AG04450 (cell line): ENCODE measurements at regions not wholly inside any gene's neighbourhood (a gene's known extent, or its start where the extent isn't known, plus 50 kb on each side); places are given as distances from the start of the nearest gene placed in this dataset.

ENCODE experiments used
- CTCF ChIA-PET: fragments of 300-600, 350-600 bp; formaldehyde crosslinking; extraction: SDS; loops from one replicate; lab custom pipeline; 2022; ENCODE audit warnings: antibody characterized with exemption, inconsistent platforms; lab: Charles Lee
- POLR2A ChIA-PET: fragments of 350-600 bp; formaldehyde crosslinking; extraction: SDS; loops from one replicate; lab custom pipeline; 2021; ENCODE audit warnings: antibody characterized with exemption, inconsistent platforms; lab: Yijun Ruan, JAX
- DNase-seq: peaks from one replicate; pipeline ENCODE4 v3.0.0-alpha.2; 2011; ENCODE audit warnings: low read depth, low spot score
- H3K27ac ChIP-seq: one replicate; pipeline ENCODE4 v1.5.1; 2012; ENCODE audit warnings: low read depth, low read length, control low read depth
- H3K27me3 ChIP-seq: one replicate; pipeline ENCODE4 v1.6.0; 2012; ENCODE audit warnings: low read length; ENCODE audit not compliant: control insufficient read depth, insufficient read depth
- H3K4me3 ChIP-seq: 2 replicates; pipeline ENCODE4 v1.5.1; 2011; ENCODE audit warnings: mild to moderate bottlenecking, low read depth, low read length, control low read depth
- H3K9me3 ChIP-seq: 2 replicates; pipeline ENCODE4 v1.5.1; 2012; ENCODE audit warnings: low read length; ENCODE audit not compliant: control insufficient read depth, insufficient read depth
- CTCF ChIP-seq: IDR thresholded peaks from 2 replicates; pipeline ENCODE4 v1.5.1; 2011; ENCODE audit warnings: low read depth, low read length, control low read depth, inconsistent platforms

- ChIA-PET POLR2A (no interaction called here), CTCF (interaction anchor here (0.7 kb wide), 1 partner anchor 39 kb away, joined by 8 read pairs; no protein-coding TSS in a partner anchor)
- H3K4me3 ChIP-seq: no peak overlapping the region
- peak; percentile 61 for TF ChIP-seq CTCF
- H3K27ac ChIP-seq: no peak overlapping the region
- H3K27me3 ChIP-seq: no peaks in the 10 kb centered on the region
- DNase-seq: no peak
- H3K9me3 ChIP-seq: no peaks in the 10 kb centered on the region; the same call in 1 of the 2 replicates
Measured at GRCh38 chr7:110090110-110090820, 1000.7 kb upstream of the LRRN3 start.

- ChIA-PET CTCF (no interaction called here), POLR2A (no interaction called here)
- no peak for DNase-seq
- Histone ChIP-seq H3K4me3 (no peak overlapping the region), H3K27me3 (no peaks in the 10 kb centered on the region), H3K9me3 (no peaks in the 10 kb centered on the region), H3K27ac (no peak overlapping the region)
- TF ChIP-seq CTCF: no peak
Measured at GRCh38 chr7:110095372-110096052, 995.4 kb upstream of the LRRN3 start.

DNA sequence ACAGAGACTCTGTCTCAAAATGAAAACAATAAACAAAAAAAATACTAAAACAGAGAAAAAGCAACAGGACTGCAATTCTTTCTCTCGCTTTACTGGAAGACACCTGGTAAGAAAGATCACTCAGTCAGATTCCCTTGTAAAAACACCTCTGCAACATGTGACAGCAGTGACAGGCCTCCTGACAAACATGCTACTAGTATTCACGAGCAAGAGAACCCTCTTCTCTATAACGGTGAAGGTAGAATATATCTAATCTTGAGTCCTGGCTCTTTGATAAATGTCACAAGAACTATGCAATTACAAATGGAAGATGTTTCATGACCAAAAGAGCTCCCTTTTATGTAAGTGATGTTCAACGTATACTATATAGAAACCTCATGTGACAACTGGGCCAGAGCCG is 986.7 kb upstream of the LRRN3 start:
- CTCF ChIA-PET: no interaction called here
- no peak for DNase-seq
- no peak for TF ChIP-seq CTCF
- no peak overlapping the region for H3K4me3 ChIP-seq
- H3K27me3 ChIP-seq: no peaks in the 10 kb centered on the region
- H3K9me3 ChIP-seq: no peaks in the 10 kb centered on the region
- H3K27ac ChIP-seq: no peak overlapping the region
- POLR2A ChIA-PET: no interaction called here

DNA sequence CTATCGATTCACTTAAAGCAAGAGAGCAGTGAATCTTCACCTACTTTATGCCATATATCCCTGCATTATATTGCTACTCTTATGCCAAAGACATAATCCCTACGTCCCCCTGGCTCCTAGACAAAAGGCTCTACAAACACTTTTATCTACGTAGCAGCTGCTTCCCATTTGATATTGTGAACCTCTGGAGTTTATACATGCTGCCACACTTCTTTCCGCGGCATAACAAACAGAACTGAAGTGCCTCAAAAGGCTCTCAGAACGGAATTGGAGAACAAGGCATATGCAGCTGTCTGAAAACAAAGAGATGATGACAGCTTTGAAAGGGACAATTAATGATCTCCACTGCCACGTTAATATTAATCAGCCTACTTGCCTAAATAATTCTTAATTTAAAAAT is 985.6 kb upstream of the LRRN3 start:
- H3K4me3 ChIP-seq: no peak overlapping the region
- no peaks in the 10 kb centered on the region for H3K9me3 ChIP-seq
- ChIA-PET CTCF (no interaction called here), POLR2A (no interaction called here)
- no peaks in the 10 kb centered on the region for H3K27me3 ChIP-seq
- TF ChIP-seq CTCF: no peak
- H3K27ac ChIP-seq: no peak overlapping the region
- no peak for DNase-seq

DNA sequence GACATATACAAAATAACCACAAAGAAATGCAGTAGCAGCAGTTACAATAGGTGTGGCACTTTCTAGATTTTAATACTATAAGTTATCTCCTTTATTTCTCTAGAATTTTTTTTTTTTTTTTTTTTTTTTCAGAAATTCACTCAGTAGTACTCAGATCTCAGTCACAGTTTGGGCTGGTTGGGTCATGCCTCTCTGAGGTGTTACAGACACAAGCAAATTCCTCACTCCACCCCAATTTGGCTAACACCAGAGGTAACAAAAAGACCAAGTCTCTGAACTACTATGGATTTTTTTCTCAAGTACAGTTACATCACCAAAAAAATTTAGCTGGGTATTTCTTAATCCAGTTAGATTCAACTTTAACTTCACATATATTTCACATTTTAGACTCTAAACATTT is 985.1 kb upstream of the LRRN3 start:
- H3K4me3 ChIP-seq: no peak overlapping the region
- H3K27me3 ChIP-seq: no peaks in the 10 kb centered on the region
- no peak overlapping the region for H3K27ac ChIP-seq
- DNase-seq: no peak
- no peak for TF ChIP-seq CTCF
- POLR2A ChIA-PET: no interaction called here
- H3K9me3 ChIP-seq: no peaks in the 10 kb centered on the region
- CTCF ChIA-PET: interaction anchor here (0.6 kb wide), 1 partner anchor 987 kb away, joined by 3 read pairs; no protein-coding TSS in a partner anchor
